ENCODE measurements at regions not wholly inside any gene's neighbourhood (a gene's known extent, or its start where the extent isn't known, plus 50 kb on each side); places are given as distances from the start of the nearest gene placed in this dataset.

GRCh38 chr20:12825226-12825595, 183.6 kb upstream of the SPTLC3 start:
- TF ChIP-seq ZZZ3 (IDR thresholded peaks at IDR 0.05) = no peak
- TF ChIP-seq PRDM10 (IDR thresholded peaks at IDR 0.05; ENCODE audit: partially characterized antibody) = no peak
- TF ChIP-seq RCOR1 (IDR thresholded peaks at IDR 0.05; ENCODE audit: borderline replicate concordance in 1 of 2, low read depth in 2 of 2, low read length in 2 of 2) = no peak
- no peak for TF ChIP-seq POLR2A (conservative IDR thresholded peaks at IDR 0.05)
- TF ChIP-seq ZNF23 (CRISPR knock-in tag; IDR thresholded peaks at IDR 0.05) = no peak
- no peak for TF ChIP-seq EP300 (IDR thresholded peaks at IDR 0.05; ENCODE audit: low read length)
- TF ChIP-seq YBX1 (IDR thresholded peaks at IDR 0.05) = no peak
